Gastrocnemius medialis (tissue), 4 donors: ENCODE measurements at regions not wholly inside any gene's neighbourhood (a gene's known extent, or its start where the extent isn't known, plus 50 kb on each side); places are given as distances from the start of the nearest gene placed in this dataset.

ENCODE experiments used
- CTCF ChIP-seq, 5 experiments: fragments of 450-650 bp in 3 of 5; fragments of 200-600 bp in 2 of 5; sonication (generic) in 2 of 5; IDR thresholded peaks in 4 of 5; conservative IDR thresholded peaks in 1 of 5; 1 replicate in 4 of 5; 2 replicates in 1 of 5; pipeline ENCODE4 v1.5.1; 2016 to 2019; ENCODE audit warnings: antibody characterized with exemption in 5 of 5, mild to moderate bottlenecking in 3 of 5, moderate library complexity in 3 of 5
- POLR2A ChIP-seq, 2 donors: fragments of 450-650 bp; IDR thresholded peaks; one replicate each; pipeline ENCODE4 v1.6.1; 2017; ENCODE audit warnings: antibody characterized with exemption in 2 of 2, mild to moderate bottlenecking in 2 of 2, moderate library complexity in 2 of 2

GRCh38 chr6:169046483-169047192 lies 207.0 kb downstream of the THBS2 start:
- TF ChIP-seq CTCF (IDR thresholded peaks at IDR 0.05 in 4 of 5, conservative IDR thresholded peaks at IDR 0.05 in 1 of 5) (no peak), POLR2A (IDR thresholded peaks at IDR 0.05) (no peak)
